GM21381 (cell line): ENCODE measurements at regions not wholly inside any gene's neighbourhood (a gene's known extent, or its start where the extent isn't known, plus 50 kb on each side); places are given as distances from the start of the nearest gene placed in this dataset.

Experiments
- ATAC-seq: cut with Tn5 transposase; IDR thresholded peaks from one replicate; pipeline ENCODE4 v1.9.1; 2021; ENCODE audit warnings: mild to moderate bottlenecking, moderate library complexity; ENCODE audit not compliant: unreplicated experiment

DNA sequence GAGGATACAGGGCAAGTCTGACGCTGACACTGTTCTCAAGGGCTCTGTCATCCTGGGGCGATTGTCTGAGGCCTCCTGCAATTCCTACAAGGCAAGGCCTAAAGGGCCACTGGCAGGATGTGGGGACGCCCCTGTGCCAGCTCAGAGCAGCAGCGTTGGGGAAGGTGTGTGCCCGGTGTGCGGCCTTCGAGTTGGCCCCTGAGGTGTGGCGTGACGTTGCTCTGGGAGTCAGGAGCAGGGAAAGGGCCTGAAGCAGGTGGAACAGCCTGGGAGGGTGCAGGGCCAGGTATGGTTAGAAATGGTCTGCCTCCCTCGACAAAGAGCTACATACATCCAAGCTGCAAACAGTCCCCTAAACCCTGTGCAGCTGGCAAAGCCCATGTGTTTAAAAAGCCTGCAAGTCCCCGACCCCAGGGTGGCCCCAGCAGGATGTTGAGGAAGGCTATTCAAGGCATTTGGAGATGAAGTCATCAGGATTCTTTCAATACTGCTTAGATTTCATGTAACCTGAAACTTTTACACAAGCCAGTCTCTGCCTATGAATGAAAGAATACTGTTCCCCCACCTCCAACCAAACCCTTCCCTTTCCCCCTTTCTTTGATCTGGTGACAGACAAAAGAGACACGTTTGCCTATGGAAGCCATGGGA lies 142.5 kb upstream of the TNS3 start:
- ATAC-seq, result no peak

DNA sequence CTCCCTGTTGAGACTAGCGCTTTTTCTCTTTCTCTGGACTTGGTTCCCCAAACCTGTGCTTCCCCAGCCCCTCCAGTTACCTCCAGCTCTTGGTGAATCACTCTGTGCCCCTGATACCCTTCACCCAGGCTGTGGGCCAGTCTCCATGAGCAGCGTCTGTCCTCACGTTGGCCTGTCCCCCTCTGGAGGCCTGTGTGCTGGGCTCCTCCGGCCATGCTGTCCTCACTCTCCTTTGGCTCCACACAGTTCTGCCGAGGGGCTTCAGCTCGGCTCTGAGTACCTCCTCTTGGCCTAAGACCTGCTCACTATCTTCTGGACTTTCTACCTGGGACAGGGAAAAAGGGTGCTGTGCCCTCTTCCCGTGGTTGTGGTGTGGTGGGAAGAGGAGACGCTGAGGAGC lies 140.2 kb upstream of the TNS3 start:
- ATAC-seq, result no peak

DNA sequence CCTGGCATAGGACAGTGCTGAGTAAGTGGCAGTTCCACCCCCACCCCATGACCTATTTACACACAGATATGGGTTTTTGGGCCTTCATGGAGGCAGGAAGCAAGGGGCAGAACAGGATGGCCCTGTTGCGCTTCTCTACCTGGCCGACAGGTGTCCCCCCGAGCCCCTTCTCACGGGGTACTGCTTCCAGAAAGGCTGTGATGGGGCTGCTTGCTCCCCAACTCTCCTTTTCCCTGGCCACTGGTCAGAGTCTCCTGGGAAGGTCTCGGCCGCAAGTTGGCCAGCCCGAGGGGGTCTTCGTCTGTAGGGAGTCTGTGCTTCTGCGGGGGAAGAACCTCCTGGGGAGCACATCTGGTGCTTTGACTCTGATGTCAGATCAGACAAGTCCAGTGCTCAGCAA lies 139.8 kb upstream of the TNS3 start:
- no peak for ATAC-seq

DNA sequence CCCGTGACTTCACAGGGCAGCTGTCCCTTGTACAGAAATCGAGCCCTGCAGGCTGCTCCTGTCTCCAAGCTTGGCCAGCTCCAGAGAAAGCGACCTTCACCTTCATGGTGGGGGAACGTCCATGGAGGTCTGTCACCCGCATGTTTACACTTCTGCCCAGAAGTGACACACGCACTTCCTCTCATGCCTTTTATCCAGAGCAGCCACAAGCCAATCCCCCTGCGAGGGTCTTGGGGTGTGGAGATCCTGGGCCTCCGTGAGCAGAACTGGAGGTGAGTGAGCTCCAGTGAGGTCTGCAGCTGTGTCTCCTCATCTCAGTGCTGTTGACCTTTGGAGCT lies 139.0 kb upstream of the TNS3 start:
- ATAC-seq, result no peak

DNA sequence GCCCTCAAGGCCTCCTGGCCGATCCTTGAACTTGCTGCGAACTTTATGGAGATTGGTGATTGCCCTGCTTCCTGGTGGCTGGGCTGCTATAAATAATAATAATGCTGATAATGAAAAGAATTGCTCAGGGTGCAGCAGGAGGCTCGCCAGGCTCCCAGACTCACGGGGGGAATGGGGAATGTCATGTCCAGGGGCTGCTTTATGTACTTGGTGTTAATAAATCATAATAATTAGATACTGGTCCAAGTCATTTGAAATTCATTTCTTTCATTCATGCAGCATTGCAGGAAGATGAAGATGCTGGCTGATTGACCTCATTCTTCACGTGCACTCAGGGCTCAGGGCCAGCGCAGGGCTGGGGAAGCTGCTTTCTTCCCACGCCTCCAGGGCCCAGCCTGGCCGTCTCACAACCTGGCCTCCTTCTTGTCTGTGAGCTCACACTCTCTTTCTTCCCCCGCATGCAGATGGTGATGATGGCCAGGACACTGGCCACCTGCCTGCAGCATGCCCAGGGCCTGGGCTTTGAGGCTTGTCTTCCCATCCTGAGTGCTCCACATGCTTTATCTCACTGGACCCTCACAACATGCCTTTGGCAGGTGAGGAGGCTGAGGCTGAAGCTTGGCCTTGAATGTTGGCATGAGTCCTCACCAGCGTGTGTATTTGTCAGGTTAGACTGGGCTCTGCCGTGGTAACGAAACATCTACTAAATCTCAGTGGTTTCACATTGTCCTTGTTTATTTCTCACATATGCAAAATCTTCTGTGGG lies 138.4 kb upstream of the TNS3 start:
- ATAC-seq, result peak; percentile 62

DNA sequence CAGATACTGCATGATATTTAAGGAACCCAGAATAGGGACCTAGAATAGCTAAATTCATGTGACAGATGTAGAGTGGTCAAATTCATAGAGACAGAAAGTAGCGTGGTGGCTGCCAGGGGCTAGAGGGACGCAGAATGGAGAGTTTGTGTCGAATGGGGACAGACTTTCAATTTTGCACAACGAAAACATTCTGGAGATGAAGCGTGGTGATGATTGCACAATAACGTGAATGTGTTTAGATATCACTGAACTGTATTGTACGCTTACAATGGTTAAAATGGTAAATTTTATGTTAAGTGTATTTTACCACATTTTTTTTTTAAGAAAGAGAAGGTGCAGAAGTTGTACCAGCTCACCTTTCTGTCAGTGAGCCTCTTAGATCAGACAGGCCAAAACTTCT lies 137.8 kb upstream of the TNS3 start:
- ATAC-seq, result no peak

DNA sequence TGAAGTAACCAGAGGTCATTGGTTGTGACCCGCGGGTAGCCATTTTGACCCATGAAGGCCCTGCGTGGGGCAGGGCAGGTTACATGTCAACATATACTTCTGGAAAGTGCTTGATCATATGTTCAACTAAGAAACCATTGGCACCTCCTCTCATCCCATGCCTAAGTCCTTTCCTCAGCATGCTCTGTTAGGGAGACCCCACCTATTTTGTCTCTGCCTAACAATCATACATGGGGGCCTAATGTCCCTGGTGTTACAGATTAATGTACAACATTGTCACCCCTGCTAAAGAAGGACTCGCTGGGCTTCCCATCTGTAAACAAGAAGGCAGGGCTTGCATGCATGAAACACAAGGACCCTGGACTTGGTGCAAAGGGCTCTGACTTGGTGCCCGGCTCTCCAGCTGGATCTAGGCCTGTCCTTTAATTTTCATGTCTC lies 133.7 kb upstream of the TNS3 start:
- no peak for ATAC-seq

DNA sequence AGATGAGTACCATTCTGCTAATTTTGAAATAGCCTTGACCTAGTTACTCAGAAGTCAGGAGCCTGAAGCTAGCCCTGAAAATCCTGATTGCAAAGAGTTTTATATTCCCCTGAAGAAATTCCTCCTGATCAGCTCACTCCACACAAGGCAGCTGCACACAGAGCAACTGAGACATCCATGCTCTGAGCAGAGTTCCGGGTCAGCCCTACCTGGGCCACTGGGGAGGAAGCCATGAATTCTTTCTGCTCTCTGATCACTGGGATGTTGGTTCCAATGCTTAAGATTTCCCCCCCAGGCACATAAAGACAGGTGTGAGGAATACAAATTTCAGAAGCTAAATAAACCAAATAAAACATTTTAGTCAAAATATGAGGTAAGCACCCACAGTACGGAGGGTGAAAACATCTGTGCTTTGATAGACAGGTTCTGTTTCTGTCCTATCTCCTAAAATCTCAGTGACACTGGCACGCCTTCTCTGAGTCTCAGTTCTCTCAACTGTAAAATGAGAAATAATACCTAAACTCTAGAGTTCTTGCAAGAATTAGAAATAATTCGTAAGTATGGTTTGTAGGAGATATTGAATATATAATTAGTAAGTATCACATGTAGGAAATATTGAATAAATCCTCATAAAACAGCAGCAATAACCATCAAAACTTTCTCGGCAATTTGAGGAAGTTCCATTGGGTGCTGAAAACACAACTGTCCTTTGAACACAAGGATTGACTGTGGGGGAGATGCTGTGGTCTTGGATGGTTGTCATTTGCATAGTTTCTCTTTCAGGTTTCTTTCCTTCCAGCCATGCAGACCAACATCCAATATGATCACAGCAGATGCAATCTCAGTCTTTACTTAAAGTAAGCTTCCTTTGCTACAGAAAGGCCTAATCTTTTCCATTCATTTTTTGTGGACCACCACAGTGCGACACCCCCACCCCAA lies 133.0 kb upstream of the TNS3 start:
- ATAC-seq, result peak; percentile 98

DNA sequence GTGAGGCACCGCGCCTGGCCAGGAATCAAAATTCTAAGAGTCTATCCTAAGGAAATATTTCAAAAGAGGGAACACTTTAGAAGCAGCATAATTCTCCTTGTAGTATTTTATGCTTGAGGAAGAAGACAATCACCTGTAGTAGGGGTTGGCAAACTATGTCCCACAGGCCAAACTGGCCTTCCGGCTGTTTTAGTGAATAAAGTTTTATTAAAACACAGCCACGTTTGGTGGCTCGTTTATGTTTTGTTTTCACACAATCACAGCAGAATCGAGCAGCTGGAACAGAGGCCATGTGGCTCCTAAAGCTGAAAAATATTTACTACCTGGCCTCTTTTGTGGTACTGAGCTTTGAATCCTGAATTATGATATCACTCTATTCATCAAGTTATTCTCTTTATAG lies 131.7 kb upstream of the TNS3 start:
- no peak for ATAC-seq

DNA sequence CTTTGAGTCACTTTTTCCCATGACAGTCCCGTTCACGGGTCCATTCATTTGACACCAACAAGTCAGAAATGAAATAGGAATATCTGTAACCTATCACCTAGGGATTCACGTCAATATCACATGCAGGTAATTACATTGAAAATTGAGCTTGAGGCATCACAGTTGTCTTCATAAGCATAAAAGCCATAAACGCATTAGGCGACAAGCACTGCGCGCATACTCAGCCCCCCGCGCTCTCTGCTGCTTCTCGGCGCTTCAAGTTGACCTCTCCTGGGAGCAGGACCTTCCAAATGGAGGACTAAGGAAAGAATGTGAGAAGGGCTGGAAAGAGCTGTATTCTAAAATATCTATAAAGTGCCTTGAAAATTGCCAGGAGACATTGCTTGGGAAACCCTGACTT lies 130.5 kb upstream of the TNS3 start:
- ATAC-seq, result no peak

DNA sequence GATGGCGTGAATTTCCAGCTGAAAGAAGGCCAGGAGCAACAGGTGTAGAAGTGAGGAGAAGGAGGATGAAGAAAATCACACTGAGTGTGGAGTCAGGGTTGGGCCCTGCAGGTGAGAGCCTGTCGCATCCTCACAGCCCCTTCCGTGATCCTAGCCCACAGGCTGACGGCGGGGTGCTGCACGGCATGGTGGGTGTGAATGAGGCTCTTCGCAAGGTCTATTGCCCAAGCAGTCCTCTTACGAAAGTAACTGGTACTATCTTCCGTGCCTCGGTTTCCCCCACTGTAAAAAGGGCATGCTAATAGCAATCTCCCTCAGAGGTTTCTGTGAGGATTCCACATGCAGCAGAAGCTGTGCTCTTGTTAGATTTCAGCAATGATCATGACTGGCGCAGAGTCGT lies 129.9 kb upstream of the TNS3 start:
- no peak for ATAC-seq

DNA sequence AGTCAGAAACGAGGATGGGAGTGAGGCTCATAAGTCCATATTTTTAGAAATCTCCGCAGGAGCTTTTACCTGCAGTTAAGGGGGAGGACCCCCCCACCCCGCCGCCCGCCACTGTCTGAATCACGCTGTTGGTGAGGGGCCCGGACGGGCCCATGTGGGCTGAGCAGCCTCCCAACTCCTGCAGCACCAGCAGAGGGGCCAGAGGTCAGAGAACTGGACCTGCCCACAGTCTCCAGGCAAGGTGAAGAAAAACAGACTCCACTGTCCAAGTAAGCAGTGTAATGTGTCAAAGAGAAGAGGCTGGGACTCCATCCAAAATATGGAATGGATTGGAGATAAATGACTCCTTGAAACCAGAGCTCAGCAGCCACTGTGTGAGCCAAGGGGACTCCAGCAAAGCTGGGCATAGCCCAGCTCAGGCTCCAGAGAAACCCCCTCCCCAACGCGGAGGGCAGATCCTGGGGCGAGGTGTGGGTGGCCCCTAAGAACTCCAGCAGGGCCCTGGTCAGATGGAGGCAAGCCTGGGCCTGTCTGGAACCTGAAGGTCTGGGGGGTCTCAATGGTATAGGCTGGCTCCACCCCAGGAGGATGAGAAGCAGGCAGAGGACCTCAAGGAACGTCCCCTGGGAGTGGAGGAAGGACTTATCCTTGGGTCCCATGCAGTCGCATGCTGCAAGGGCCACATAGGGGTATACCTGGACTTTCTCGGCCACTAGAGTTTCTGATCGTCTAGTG lies 128.5 kb upstream of the TNS3 start:
- no peak for ATAC-seq

DNA sequence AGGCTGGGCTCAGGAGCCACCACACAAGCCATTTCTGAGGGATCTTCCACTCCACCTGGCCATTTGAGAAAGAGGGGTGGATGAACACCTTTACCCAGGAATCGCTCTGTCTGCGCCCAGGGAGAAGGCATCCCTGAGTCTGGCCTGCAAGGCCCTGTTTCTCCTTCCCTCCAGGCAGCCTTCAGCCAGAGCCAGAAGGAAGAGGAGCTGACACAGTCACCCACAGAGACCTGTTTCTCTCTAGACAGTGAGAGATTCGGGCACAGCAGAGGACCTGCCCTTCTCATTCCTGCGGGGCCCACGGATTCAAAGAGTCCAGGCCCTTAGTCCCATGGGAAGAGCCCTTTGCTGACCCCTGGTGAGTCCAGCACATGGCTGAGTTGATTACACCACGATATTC lies 127.5 kb upstream of the TNS3 start:
- ATAC-seq, result no peak

DNA sequence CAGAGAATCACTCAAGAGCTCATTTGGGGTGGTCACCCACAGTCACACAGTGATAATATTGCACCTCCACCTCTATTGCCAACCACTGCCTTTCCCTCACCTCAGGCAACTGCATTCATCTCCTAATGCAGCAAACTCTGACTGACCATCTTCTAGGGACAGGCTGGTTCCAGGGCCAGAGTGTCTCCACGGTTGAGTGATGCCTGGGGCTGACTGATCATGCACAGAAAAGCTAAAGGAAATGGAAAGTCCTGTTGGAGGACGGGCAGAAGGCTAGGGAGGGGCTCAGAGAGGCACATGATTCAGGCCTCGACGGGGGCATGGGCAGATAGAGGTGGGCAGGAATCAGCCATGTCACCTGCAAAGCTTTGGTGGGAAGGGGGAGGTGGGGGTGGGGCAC lies 127.1 kb upstream of the TNS3 start:
- ATAC-seq, result no peak

DNA sequence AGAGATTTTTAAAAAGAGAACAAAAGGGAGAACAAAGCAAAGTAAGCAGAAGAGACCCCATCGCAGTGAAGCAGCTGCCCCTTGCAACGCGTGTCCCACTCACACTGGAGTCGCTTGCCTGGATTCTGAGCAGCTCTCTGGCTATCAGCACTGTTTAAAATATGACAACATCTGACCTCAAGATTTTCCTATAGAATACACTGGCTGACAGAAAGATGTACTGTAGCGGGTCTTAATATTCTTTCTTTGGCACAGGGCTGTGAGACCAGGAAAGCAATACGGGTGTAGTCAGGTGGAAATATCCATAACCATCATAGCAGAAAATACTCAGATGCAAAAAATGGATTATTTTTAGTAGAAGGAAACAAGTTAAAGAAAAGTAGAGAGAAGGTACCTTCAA lies 125.7 kb upstream of the TNS3 start:
- ATAC-seq, result no peak

DNA sequence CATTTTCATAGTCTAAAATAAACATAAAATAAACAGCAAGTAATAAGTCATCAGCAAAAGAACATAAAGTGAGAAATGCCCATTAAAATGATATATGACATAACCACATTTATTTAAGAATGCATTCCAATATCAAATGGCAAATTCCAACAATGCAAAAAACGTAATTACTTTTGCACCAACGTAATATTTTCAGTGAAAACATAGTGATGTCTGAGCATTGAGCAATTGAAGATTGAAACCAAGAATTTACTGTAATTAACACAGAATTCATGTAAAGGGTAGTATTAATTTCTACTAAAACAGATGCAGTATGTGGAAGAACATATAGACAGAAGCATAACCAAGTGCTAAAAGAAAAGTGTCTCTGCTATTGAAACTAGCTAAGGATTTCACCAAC lies 123.0 kb upstream of the TNS3 start:
- no peak for ATAC-seq

DNA sequence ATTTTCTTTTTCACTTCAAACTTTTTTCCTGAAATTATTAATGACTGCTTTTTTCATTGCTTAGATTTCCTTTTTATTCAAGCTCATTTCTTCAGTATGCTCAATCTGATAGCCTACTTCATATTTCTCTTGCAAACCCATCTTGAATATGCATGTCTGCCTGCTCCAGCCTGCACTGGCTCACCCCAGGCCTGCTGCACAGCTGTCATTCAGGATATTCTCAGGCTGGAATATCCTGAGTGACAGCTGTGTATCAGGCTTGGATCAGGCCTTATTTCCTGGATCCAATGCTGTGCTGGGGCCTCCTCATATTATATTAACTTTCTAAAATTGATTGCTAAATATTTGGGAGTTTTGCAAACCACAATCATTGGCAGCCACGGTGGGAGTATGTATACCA lies 120.2 kb upstream of the TNS3 start:
- ATAC-seq, result no peak

DNA sequence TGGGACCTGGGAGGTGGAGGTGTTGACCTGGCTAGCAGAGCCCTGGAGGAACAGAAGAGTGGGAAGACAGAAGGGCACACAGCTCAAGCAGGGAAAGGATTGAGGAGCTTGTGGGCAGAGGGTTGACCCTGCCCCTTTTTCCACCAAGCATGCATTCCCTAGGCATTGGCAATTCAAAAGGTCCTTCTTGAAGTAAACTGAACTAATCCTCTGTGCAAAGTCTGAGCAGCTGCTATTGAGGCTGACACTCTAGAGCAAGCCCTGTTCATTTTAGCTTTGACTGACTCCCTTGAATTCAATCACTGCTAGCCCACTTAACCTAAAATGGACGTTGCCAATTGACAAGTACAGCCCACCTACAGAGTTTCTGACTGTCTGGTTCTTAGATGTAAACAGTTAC lies 116.5 kb upstream of the TNS3 start:
- no peak for ATAC-seq

DNA sequence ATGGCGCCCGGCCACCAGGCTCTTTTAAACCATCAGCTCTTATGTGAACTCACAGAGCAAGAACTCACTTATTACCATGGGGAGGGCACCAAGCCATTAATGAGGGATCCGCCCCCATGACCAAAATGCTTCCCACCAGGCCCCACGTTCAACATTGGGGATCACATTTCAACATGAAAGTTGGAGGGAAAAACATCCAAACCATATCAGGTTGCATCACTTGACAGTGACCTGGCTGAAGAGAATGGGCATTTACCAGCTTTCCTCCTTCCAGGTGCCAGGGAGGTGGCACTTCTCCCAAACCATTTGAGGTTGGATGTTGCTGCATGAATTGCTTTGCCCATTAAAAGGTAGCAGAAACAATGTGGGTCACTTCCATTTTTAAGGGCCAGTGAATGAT lies 115.6 kb upstream of the TNS3 start:
- no peak for ATAC-seq

DNA sequence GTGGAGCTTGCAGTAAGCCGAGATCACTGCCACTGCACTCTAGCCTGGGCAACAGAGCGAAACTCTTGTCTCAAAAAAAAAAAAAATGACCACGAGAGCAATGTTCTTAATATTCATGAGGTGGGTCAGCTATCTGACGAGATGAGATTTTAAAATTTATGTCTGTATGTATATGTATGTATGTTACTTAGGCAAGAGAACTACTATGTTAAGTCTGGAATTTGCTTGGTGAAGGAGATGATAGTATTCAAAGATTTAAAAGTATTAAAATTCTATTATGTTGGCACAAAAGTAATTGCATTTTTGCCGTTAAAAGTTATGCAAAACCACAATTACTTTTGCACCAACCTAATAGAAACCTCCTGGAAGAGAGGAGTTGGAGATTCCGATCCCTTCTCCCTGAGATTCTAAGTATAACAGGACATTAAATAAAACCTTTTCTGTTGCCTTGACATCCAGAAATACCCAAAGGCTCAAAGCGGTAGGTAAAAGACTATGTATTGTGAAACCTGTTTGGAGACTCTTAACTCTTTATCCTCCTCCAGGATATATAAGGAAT lies 114.3 kb upstream of the TNS3 start:
- ATAC-seq, result no peak

DNA sequence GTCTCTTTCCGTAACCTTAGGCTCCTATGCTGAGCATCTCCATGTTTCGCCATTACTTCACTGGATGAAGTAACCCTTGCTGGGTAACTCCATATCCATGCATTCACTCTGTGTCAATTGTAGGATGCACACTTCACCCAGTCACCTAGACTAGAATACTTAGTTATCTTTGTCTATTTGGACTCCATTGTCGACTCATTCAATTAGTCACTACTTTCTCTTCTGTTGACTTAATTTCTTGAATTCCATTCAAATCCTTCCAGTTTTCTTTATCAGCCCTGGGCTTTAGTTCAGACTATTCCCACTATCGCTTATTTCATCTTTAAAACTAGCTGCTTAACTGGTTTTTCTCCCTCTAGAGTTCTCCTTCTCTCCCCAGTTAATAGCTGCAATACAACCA lies 111.3 kb upstream of the TNS3 start:
- ATAC-seq, result no peak
